ENCODE measurements at regions not wholly inside any gene's neighbourhood (a gene's known extent, or its start where the extent isn't known, plus 50 kb on each side); places are given as distances from the start of the nearest gene placed in this dataset.
A peak's percentile ranks its signal among the peaks of the same experiment; 100 is the strongest.
"Not testable (repeated sequence)": the region's sequence is repeated elsewhere in the genome, so short reads cannot be mapped to it uniquely, and the experiment has no call there.

DNA sequence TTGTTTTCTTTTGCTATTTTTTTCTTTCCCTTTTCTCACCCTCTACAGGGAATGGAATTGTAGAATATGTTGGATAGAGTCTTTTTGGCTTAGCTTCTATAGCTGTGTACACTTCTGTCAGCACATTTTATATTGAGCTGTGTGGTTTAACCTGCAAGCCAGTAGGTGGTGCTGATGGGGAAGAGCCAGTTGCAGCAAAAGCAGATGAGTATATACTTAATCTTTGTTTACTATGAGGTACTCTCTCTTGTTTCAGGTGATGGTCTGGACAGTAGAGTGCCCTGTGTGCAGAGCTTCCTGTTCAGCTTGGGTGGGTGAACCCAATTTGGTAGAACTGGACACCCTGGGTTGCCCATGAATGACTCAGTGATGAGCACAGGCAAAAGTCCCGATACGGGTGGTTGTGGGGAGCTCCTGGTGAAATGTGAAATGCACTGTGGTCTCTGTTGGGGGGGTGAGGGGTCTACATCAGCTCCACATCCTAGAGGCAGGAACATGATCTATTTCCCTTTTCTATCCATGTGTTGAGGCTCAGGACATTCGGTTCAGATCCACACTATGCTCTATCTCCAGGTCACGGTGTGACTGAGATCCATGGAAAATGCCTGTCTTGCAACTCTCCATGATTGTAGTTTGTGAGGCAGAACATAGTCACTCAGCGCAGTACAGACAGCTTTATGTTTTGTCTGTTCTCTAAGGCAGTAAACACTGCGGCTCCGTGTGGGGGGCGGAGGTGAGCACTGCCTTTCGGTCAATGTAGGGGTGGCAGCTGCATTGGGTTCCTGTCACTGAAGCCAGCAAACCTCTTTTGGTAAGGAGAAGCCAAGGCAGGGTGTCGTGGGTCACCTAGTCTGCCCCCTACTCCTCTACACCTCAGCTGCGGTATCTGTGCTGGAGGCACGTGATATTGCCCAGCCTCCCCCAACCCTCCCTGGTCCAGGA, 353.2 kb downstream of the PRR16 start:
- DNase-seq: no peak

DNA sequence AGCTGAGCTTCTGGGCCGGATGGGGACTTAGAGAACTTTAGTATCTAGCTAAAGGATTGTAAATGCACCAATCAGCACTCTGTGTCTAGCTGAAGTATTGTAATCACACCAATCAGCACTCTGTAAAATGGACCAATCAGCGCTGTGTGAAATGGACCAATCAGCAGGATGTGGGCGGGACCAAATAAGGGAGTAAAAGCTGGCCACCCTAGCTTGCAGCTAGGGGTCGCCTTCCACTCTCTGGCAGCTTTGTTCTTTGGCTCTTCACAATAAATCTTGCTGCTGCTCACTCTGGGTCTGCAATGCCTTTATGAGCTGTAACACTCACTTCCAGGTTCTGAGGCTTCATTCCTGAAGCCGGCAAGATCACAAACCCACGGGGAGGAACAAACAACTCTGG, 354.0 kb downstream of the PRR16 start:
- DNase-seq: no peak

DNA sequence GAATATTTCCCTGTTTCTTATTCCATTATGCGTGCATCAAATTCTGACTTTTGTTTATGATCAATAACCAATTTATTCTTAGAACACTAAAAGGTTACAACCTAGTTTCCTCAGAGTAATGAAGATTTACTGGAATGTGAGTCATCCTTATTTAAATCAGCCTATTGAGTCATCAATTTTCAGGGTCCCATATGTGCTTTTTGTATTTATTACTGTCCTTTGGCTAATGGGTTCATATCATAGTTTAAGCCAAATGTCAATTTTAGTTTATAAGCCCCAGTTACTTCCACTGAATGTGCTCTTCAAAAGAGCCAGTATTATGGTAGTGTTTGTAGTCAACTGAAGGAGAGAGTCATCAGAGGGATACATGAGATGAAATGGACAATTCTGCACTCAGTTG, 359.2 kb downstream of the PRR16 start:
- no peak for DNase-seq

DNA sequence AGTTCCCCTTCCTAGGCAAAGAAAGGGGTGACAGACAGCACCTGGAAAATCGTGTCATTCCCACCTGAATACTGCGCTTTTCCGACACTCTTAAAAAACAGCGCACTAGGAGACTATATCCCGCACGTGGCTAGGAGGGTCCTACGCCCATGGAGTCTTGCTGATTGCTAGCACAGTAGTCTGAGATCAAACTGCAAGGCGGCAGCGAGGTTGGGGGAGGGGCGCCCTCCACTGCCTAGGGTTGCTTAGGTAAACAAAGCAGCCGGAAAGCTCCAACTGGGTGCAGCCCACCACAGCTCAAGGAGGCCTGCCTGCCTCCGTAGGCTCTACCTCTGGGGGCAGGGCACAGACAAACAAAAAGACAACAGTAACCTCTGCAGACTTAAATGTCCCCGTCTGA, 367.5 kb downstream of the PRR16 start:
- not testable (repeated sequence) for DNase-seq

DNA sequence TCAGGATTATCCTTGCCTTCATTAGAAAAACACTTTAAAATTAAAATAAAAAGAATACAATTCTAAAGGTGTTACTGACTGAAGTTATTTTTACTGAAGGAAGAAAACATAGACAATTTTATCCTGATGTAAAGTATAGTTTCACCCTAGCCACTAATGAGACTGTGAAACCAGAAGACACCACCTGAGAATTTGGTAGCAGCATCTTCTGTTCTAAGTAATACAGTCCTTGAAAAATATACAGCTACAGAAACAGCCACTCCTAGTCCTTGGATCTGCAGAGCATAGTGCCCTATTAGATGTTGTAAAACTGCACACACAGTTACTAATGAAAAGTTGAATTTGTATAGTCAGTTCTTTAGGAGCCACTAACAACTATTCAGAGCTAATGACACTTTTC, 377.7 kb downstream of the PRR16 start:
- no peak for DNase-seq

DNA sequence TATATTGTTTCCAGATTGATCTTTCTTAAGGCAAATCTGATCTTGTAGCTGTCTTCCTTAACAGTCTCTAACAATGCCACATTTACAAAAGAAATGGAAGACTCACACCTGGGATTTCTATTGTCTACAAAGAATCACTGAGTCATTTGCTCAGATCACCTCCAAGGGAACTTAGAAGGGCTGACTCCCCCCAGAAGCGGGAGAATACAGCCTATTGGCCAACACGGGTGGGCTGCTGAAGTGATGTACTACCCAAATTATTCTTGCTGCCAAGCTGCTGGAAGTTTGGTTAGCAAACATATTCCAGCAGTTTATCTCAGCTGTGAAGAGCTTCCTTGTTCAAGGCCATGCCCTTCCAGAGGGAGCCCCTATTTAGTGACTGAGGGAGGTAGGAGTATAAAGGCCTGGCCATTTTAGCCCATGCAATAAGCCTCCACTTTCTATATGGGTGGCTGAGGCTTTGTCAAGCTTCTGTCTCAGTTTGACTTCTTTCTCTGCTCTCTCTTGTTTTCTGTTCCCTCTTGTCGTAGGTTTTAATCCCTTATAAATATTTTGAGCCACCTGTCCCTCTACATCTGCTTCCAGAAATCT, 379.4 kb downstream of the PRR16 start:
- DNase-seq: no peak

DNA sequence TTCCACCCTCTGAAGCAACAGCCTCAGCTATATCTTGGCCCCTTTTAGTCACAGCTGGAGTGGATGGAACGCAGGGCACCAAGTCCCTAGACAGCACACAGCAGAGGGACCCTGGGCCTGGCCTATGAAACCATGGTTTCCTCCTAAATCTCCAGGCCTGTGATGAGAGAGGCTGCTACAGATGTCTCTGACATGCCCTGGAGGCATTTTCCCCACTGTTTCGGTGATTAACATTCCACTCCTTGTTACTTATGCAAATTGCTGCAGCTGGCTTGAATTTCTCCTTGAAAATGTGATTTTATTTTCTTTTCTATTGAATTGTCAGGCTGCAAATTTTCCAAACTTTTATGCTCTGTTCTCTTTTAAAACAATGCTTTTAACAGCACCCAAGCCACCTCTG, 384.8 kb downstream of the PRR16 start:
- peak; percentile 87 for DNase-seq

DNA sequence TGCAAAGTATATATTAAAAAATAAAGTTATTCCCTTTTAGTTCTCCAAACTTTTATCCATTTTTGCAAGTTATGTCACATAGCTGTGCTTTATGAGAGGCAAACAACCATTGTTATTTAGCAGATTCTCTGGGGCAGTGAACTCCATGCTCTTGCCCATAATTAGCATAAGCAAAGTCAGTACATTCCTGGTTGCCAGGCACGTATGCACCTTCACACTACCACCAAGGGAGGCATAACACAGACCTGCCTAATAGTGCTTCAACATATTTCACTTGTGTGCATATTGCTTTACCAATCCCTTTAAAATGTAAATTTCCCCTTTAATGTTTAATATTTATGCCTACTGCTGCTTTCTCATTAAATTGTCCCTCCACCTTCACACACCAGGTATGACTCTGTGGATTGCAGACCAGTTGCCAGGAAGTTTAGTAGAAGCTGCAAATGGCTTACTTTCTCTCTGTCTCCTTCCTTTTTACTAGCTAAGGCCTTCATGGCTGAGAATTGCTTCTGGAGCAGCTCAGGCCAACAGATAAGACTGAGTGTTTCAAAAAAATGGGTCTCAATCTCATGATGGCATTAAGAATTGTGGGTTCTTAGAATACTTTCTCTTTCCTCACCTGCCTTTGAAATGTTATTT, 388.2 kb downstream of the PRR16 start:
- no peak for DNase-seq

DNA sequence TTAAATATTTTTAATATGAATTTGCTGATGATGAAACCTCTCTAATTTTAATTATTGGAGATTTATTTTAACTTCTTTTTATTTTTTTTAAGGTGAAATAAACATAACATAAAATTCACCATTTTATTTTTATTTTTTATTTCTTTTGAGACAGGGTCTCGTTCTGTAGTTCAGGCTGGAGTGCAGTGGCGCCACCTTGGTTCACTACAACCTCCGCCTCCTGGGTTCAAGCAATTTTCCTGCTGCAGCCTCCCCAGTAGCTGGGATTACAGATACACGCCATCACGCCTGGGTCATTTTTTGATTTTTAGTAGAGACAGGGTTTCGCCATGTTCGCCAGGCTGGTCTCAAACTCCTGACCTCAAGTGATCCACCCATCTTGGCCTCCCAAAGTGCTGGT, 402.9 kb downstream of the PRR16 start:
- DNase-seq: no peak

DNA sequence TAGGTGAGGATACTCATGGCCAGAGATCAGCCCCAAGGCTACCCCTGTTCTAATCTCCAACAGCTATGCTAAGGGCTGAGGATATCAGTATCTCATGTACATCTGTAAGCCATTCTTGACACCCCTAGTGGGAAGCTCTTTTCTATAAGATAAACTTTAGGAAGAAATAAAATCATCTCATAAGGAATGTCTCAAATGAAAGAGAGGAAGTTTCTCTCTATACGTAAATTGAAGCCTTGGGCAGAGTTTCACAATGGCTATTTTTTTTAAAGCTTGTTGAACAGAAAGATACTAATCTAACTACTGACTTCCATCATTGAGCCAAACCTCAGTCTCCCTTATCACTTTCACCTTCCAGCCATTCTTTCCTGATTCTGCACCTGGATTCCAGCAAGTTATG, 405.7 kb downstream of the PRR16 start:
- DNase-seq: no peak

DNA sequence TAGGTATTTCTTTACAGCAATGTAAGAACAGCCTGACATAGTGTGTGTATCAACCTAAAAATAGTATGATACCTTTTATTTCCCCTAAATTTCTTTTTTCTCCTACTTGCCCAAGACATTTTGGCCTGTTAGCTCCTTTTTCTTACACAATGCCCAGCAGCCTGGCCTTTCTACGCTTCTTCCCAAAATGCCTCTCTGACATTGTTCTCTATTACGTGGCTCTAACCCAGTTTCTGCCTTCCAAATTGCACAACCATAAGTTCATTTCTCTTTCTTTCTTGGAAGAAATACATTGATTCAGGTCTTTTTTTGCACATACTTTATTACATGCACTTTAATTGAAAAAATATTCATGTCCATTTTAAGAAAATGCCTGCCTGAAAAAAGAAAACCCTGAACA, 408.2 kb downstream of the PRR16 start:
- DNase-seq: no peak

DNA sequence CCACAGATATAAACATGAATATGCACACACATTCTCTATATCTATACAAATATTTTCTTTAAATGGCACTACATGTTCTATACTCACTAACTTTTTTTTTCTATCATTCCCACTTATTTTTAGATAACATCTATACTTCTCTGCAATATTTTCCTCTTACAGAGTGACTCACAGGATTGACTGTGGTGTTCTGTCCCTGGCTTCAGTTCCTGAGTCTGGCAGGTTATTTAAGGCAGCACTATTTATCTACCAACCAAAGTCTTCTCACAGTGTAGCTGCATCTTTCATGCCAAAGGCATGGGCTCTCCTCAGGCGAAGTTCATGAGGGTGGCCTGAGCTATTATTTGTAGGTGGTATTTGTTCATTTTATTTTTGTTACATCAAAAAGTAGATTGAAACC, 409.0 kb downstream of the PRR16 start:
- no peak for DNase-seq

DNA sequence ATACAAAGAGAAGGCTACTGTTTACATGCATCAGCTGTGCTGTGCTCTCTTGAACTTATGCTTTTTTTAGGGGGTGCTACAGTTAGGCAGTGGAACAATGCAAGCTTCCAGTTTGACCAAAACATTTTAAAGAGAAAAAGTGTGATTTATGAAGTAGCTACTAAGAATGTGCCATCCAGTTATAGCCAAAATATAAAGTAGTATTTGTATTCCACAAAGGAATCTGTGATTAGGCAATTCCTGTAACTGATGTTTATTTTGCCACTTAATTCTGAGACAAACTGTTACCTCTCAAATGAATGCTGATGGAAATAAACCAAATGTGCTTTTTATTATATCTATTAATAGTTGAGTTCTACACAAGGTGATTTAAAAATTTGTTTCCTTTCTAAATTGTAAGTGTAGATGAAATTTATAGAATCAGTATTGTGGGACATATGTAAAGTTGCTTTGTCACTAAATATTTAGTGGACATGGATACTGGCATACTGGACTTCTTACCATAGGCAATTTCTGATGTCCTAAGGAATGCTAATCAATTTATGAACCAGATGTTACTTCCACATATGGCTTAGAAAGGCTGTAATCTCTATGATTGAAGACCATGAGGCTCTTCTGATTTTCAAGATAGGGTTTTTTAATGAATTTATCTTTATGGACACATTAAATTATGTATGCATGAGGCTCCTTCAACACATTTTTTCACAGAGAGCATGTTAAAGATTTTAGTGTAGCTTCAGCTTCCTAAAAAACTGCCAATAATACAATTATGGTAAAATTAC, 410.2 kb downstream of the PRR16 start:
- DNase-seq: no peak

DNA sequence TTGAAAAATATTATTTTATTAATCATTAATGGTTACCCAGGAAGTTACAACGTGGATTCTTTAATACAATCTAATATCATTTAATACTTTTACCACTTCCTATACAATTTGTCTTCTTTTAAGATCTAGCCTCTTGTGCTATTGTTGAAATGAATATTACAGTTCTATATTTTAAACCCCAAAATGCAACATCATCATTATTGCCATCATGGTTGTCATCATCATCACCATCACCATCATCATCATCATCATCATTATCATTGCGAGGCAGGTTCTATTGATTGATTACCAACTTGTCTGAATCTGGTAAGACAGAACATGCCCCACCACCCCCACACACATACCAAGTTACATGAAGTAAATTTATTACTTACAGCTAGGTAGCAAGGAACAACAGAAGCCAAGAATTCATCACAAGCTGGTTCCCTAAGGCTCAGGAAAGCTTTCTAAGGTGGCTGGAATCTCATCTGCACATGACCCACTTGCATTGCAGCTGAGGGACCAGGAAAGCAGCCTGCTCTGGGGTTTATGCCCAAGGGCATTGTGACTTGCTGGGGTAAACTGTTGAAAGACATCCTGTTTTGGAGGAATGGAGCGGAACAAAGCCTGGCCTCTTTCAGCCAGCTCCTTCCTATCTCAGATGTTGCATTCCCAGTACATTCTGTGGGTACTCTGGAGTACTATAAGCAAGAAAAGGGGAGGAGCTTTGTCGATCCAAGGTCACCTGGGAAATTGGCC, 418.1 kb downstream of the PRR16 start:
- DNase-seq: peak; percentile 89

DNA sequence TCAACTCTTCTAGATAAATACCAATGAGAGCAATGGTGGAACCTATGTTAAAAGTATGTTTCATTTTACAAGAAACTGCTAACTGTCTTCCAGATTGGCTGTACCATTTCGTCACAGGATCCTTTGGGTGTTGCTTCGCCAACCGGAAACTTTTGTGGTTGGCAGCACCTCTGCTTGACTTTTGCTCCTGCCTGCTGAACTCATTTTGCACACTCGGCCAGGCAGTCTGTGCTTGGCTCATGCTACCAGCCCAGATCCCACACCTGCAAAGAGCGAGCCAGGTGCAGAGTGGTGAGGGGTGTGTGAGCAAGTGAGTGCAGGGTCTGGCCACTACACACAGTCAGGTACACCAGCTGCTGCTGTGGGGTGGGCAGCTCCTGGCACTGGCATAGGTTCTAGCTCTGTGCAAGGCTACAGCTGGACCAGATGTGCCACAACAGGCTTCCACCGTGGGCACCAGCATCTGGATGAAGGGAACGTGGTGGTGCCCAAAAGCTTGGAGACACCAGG, 422.3 kb downstream of the PRR16 start:
- DNase-seq: no peak

DNA sequence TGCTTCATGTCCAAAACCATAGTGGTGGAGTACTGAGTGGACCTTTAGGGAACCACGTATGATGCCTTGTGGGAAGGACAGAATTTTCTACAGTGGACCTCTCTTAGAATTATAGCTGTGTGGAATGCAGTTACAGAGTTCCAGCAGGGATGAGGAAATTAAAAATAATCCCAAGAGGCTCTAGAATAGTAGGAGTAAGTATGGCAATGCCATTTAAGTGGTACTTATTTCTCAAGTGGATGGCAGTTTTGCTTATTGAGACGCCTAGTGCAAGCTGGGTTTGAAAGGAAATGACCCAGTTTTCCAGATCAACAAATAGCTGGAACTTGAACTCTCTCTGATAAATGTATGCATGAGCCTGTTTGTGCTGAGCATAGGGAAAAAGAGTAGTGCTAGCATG, 431.6 kb downstream of the PRR16 start:
- no peak for DNase-seq

DNA sequence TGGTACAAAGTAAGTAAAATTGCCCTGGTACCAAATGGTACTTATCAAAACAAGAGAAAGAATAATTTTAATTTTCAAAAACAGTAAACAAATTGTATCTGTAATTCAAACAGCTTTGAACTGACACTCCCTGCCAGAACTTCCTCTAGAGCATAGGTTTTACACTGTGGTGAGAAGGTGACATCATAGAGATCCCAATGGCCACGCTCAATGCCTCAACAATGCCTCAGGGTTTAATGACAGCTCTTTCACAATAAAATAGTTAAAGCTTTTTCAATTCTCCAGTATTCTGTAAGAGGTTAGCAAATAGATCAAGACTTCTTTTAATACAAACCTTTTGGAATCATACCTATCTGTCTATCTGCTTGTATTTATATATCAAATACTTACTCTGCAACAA, 437.1 kb downstream of the PRR16 start:
- no peak for DNase-seq

DNA sequence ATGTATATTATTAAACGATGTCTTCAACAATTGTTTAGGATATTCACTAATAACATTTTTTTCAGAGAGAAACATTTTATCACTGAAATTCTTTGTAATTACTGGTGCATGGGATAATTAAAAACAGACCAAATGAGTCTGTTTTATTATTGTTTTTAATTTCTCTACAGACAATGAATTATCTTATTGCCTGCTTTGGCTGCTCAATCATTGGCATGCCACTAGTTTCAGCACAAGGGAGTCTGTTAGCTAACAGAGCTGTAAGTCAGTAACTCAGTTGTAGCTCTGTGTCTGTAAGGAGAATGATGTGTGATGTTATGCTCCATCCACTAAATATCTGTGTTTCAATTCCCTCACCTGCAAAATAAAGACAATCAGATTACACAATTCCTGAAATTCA, 443.9 kb downstream of the PRR16 start:
- no peak for DNase-seq

DNA sequence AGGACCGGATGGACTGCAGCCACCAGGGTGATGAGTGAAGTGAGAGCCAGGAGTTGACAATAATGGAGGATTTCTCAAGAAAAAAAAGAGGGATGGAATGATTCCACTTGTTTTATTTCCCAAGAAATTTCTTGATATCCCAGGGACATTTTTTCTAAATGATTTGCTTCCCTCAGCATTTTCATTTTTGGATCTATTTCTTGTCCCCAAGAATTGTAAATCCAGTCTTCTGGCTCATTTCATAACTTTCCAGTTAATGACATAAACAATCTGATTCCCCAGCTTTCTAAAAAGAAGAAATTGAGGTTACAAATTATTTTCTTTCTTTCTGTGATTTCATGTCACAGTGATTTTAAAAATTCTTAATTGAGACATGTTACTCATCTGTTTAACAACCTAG, 446.5 kb downstream of the PRR16 start:
- no peak for DNase-seq

DNA sequence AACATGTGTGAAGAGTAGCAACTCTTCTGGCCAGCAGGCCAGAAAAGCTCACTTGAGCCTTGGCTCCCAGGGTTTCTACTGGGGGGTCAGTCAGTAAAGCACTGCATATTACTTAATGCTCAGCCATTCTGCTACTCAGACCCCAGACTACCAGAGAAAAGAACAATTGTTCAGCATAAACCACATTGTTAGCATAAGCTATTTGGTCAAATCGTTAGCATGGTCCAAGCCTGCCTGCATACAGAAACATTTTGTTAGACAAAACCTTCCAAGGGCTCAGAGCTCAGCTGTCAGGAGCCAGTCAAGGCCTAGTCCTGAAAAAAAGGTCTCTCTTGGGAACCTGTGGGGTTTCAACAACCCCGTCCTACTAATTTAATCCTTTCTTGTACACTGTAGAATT, 449.3 kb downstream of the PRR16 start:
- no peak for DNase-seq

DNA sequence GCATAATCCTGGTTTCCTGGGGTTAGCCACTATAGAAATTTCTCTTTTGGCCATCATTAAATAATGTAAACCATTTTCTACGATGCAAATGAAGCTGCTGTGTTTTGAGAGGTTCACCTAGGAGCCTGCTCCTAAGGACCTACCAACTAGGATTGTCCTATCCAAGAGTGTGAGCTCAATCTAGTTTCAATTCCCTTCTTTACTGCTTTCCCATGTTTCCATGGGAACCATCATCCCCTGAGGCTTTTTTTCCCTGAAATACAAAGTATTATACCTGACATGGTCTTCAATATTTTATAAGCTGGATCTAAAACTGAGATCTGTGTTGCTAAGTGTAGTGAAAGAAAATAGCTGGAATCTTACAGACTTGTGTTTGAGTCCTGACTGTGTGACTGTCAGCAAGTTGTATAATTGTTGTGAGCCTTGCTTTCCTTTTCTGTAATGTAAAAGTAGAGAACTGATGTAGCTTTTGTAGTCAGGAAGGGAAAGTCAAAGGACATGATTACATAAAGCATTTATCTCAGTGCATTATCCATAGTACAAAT, 453.2 kb downstream of the PRR16 start:
- DNase-seq: no peak

DNA sequence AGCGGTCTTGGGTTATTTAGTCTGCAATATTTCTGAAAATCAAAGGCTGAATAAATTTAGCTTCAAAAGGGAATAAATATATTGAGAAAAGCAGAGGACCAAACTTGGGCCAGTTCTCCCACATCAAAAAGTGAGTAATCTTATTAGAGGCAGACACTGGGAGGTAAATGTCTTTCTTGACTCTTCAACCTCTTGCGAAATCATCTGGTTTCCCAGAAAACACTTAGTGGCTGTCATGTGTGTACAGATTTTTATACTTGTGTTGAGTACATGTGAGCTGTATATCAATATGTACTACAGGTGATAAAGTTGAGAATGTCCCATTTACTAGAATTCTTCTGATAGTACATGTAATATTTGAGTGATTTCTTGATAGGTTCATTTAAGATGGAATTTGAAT, 454.9 kb downstream of the PRR16 start:
- no peak for DNase-seq

Data from islet precursor cell (in vitro differentiated cells).